GM18508 (cell line): ENCODE measurements at regions not wholly inside any gene's neighbourhood (a gene's known extent, or its start where the extent isn't known, plus 50 kb on each side); places are given as distances from the start of the nearest gene placed in this dataset.

Experiments
- ATAC-seq: cut with Tn5 transposase; IDR thresholded peaks from one replicate; pipeline ENCODE4 v1.9.1; 2021; ENCODE audit warnings: moderate number of reproducible peaks; ENCODE audit not compliant: insufficient read depth, unreplicated experiment

GRCh38 chr22:48118654-48119053 is 1356.2 kb downstream of the TBC1D22A start:
- no peak for ATAC-seq

- ATAC-seq: no peak
Measured at GRCh38 chr22:48116871-48117270, 1354.4 kb downstream of the TBC1D22A start.

GRCh38 chr22:48112687-48113521 is 1350.5 kb downstream of the TBC1D22A start:
- no peak for ATAC-seq

- ATAC-seq: no peak
Measured at GRCh38 chr22:48106715-48107259, 1344.3 kb downstream of the TBC1D22A start.

GRCh38 chr22:48106215-48106614 is 1343.8 kb downstream of the TBC1D22A start:
- no peak for ATAC-seq

- ATAC-seq: no peak
Measured at GRCh38 chr22:48105259-48105658, 1342.8 kb downstream of the TBC1D22A start.

DNA sequence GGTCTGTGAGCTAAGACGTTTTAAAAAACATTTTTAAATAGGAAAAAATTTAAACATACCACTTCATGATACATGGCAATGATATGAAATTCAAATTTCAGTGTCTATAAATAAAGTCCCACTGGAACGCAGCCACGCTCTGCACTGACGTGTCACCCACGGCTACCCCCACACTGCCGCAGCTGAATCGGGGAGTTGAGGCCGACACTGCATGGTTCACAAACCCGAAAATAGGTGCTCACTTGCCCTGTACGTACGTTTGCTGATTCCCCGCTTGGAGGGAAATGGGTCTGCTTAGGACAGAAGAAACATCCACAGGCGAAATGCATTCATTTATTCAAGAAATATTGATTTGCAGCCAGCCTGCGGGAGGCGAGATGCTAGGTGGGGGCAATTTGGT is 1342.3 kb downstream of the TBC1D22A start:
- ATAC-seq: no peak

DNA sequence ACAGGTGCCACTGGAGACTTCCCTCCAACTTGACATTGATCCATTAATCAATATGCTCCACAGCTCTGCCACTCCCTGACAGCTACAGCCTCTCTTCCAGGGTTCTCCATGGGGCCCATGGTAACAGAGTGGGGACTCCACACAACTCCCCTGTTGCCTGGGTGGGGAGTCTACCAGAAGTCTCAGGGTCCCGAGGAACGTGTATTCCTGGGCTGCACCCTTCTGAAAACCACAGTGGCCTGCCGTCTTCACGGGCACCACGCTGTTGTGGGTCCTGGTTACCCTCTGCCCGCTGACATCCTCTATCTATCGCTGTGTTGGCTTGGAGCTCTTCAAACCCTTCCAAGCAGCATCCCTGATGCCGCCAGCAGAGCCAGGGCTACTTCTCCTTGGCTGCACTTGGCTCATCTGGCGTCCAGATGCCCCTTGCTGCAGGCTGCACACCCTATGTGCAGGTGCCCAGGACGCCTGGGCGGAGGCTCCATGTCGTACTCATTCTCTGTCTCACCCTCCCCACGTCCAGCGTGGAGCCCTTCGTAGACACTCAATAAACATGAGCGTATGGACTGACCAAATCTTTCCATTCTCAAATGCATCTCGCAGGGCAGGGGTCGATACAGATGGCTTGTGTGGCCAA is 1341.8 kb downstream of the TBC1D22A start:
- ATAC-seq: no peak

- ATAC-seq: no peak
Measured at GRCh38 chr22:48103126-48103875, 1340.9 kb downstream of the TBC1D22A start.

DNA sequence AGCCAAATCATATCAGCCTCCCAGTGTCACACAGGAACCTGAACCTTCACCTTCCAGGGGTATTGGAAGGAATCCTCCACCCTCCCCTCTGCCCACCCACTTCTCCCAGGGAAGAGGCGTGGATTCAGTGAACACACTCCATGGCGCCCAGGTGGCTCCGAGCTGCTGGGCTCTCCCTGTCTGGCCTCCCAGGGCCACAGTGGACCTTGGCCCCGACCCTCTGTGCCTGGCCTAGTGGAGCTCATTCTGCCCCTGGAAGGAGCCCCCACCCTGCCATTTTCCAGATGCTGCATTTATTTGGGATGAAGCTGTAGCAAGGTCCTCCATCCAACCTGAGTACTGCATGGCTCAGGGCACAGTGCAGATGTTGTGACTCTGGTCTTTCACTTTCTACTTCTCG is 1340.1 kb downstream of the TBC1D22A start:
- ATAC-seq: no peak

DNA sequence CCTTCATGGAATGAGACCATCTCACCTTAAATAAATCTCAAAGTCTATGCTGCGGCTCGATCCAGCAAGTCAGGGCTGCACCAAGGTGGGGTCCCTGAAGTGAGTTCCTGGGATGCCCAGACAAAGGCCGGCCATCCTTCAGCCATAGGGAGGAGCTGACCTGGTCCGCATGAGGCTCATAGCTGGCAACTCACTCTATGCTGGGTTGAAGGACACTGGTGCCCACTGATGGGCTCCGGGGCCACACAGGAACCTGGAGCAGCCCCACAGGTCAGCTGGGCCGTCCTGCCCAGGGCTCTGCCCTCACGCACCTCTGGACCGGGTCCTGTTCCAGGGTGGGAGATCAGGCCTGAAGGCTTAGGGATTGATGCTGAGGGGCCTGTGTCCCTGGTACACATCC is 1339.3 kb downstream of the TBC1D22A start:
- ATAC-seq: no peak

DNA sequence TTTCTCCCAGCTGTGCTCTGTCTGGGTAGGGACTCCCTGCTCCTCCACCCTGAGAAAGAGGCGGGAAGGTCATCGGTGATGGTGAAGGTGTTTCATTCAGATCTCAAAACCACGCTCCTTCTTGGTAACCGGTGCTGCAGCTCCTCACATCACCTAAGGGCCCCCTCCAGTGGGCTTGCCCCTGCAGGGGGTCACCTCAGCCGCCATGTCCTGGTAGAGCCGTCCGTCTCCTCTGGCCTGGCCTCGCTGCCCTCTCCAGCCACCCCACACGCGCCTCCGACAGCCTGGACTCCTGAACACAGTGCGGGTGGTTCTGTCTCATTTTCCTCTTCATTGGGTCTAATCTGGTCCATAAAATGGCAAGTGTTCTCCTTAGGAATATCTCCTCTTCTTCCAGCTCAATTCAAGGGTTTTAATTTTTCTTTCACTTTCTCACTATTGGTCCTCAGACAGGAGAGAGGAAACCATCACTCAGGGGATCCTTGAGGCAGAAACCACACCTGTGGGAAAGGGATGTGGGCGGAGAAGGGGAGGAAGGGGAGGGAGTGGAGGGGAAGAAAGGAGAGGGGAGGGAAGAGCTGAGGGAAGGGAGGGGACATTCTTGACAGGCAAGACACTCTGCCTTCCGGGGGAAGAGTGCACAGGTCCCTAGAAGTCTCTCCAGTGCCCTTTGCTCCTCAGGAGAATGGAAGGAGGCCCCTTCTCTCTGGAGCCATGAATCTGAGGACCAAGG is 1338.4 kb downstream of the TBC1D22A start:
- no peak for ATAC-seq

- ATAC-seq: no peak
Measured at GRCh38 chr22:48099671-48100070, 1337.2 kb downstream of the TBC1D22A start.

DNA sequence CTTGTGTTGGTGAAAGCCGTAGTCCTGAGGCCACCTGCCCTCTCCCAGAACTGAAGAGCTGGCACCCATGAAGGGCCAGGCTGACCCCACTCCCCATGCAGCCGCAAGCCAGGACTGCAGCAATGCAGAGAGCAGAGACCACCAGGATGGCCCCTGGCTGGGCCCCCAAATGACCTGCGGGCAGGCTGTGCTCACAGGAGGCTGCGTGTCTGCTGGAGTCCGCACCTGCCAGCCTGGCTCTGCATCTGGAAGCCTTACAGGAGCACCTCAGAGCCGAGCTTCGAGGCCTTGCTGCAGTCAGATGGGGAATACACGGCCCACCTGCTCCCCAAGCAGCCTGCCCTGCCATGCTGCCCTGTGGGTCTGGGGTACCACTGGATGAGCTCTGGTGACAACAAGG is 1336.8 kb downstream of the TBC1D22A start:
- ATAC-seq: no peak

- no peak for ATAC-seq
Measured at GRCh38 chr22:48098921-48099245, 1336.4 kb downstream of the TBC1D22A start.

GRCh38 chr22:48098243-48098920 is 1335.9 kb downstream of the TBC1D22A start:
- ATAC-seq: peak; percentile 64

DNA sequence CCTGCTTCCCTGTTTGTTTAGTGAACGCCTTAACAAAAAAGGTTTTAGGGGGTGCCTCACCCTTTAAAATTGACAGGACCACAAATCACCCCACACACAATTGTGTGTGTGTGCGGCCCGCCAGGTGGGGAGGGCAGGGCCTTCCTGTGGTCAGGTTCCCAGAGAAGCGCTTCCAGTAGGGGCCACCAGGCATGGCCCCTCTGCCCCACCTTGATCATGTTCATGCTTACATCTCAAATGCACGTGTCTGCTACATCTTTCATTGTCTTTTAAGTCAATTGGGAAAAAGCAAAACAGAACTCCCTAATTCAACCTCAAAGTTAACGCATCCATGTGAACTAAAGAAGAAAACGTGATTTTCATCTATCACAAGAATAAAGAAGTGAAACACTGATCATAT is 1335.3 kb downstream of the TBC1D22A start:
- no peak for ATAC-seq

DNA sequence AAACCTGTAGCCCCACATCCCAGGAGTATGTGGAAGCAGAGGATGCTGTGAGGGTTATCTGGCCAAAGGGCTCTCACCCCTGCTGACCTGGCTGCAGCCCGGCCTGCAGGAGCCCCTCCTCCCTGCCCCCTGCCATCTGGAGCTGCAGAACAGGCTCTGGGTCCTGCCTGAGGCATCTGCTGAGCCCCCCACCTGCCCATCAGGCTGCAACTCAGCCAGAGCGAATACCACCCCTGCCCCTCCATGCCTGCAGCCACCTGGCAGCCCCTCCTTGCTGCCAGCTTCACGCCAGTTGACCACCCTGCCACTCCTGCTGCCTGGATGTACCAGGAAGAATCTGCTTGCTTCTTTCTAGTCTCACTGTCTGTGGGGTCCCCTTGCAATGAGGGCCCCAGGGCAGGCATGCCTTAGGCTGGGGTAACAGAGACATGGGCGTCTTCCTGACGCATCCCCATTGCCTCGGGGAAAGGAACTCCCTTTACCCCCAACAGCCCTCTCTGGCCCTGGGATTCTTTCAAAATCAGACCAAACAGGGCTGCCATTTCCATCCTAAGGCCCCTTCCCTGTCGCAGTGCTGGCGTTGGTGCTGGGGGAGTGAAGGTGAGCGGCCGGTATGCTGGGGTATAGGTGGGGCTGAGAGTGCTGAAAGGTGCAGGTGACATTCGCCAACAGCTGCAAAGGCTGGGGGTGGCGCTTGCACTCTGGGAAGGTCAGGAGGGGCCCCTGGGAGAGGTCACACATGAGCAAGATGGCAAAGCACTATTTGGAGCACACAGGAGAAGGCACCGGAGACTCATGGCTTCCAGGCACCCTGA is 1334.6 kb downstream of the TBC1D22A start:
- no peak for ATAC-seq

DNA sequence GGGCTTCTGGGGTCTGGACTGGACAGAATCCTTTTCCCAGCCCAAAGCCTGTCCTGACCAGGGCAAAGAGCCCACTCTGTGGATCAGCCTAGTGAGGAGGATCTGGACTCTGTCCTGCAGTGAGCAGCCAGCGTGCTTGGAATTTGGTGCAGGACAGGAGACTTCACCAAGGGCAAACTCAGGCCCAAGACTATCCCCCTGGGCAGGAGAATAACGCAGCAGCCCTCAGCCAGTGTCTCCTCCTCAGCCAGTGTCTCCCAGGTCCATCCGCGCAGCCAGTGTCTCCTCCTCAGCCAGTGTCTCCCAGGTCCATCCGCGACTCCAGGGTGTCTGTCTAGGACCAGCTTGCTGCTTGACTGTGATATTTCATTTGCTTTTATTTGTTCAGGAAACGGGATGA is 1334.0 kb downstream of the TBC1D22A start:
- ATAC-seq: no peak
